ENCODE measurements at regions not wholly inside any gene's neighbourhood (a gene's known extent, or its start where the extent isn't known, plus 50 kb on each side); places are given as distances from the start of the nearest gene placed in this dataset.

DNA sequence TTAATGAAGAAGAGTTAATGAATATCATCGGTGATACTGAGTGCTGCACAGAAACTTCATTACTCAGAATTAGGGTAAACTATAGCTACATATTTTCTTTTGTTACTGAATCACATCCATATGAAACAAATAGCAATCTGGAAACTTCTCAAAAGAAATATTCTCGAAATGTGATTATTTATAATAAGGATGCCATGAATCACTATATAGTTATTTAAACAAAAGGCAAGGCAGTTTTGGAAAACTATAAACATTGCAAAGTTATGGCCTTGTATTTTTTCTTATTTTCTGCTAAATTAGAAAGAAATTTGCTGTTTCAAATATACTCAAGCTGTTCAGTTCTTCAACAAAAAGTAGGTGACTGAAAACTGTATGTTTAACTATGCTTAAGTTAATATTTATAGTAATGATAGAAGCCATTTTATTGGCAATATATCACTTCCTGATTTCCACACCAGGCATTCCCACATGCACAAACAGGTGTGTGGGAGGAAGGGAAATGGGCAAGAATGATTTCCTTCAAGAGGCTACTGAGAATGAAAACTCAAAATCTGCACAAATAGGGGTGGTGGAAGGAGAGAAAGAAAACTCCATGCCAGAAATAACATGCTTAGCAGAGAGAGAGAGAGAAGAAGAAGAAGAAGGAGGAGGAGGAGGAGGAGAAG is 74.5 kb upstream of the FRY start:
- H2AFZ ChIP-seq (replicated peaks; ENCODE audit: low read length, poor library complexity), result no peak overlapping the region
- CTCF ChIA-PET, result interaction anchor here (0.9 to 2.6 kb wide), 2 partner anchors 10 kb away, joined by 4 to 13 read pairs; no protein-coding TSS in a partner anchor

More for the DNA sequence above, 74.5 kb upstream of the FRY start:
- no TSS peak for BruUV-seq (replicated peaks)
- no peaks in the 10 kb centered on the region for H4K20me1 ChIP-seq (ENCODE audit: insufficient read depth, low read length)
- peak overlapping the region; percentile 68; the same call in 1 of the 2 replicates for H3K4ac ChIP-seq (ENCODE audit: low read depth, low read length)
- peaks cover 6% of the 10 kb centered on the region; the same call in 1 of the 2 replicates for H3K4me1 ChIP-seq (ENCODE audit: control insufficient read depth, insufficient read depth, low read length)
- H3K18ac ChIP-seq (ENCODE audit: low read depth, low read length), result peak overlapping the region; percentile 71
- peak overlapping the region; percentile 61 for H3K56ac ChIP-seq (ENCODE audit: extremely low read depth, insufficient read depth, low read length)
- H3K9me3 ChIP-seq (ENCODE audit: control insufficient read depth, insufficient read depth, low read length), result no peaks in the 10 kb centered on the region
- DNase-seq (peak; percentile 65), ATAC-seq (ENCODE audit: low read depth) (peak; percentile 81)
- no CpG with 5 or more reads among the region's 2 CpGs for WGBS, 2 experiments (ENCODE audit: extremely low coverage in 2 of 2, insufficient read length in 1 of 2)
- H3K36me3 ChIP-seq (ENCODE audit: control insufficient read depth, insufficient read depth, low read length), result no peaks in the 10 kb centered on the region
- peak overlapping the region; percentile 76 for H4K91ac ChIP-seq (ENCODE audit: insufficient read depth, low read depth, low read length)
- peak overlapping the region; percentile 30 to 66; a peak in 3 of 4 replicates for H4K8ac ChIP-seq (ENCODE audit: low read depth in 2 of 2, low read length in 2 of 2)
- peak overlapping the region; percentile 52; the same call in 1 of the 2 replicates for H4K5ac ChIP-seq (ENCODE audit: low read depth, low read length)
- no peak overlapping the region for H2AK9ac ChIP-seq (replicated peaks; ENCODE audit: low read depth, low read length, poor library complexity)
- POLR2A ChIA-PET (ENCODE audit: unreplicated experiment), result no interaction called here
- H2AK5ac ChIP-seq (ENCODE audit: low read depth, low read length), result 0 out of 2 replicates have a peak overlapping the region, but pooled peaks have one; percentile 10
- H2BK15ac ChIP-seq (ENCODE audit: low read depth, low read length), result peak overlapping the region; percentile 100; the same call in 1 of the 3 replicates
- peak overlapping the region; percentile 7; the same call in 1 of the 2 replicates for H3K23ac ChIP-seq (ENCODE audit: low read depth, low read length)
- intact Hi-C loops (cut with micrococcal nuclease), result loop anchor here (1.0 kb wide), 1 partner anchor 8 kb away; no protein-coding TSS in a partner anchor
- dilution Hi-C loops (cut with HindIII; ENCODE audit: low sequenced_read_pairs, unreplicated experiment), result no loop called here
- H3K14ac ChIP-seq (replicated peaks; ENCODE audit: low read depth, low read length), result no peak overlapping the region; the same call in 1 of the 2 replicates
- in situ Hi-C loops (cut with MboI; ENCODE audit: low sequenced_read_pairs), result no loop called here
- no peak overlapping the region for H3K4me3 ChIP-seq (ENCODE audit: insufficient read depth, low read depth, low read length)
- TF ChIP-seq RAD21 (IDR thresholded peaks at IDR 0.05; ENCODE audit: low read length) (no peak), MAFK (IDR thresholded peaks at IDR 0.05; ENCODE audit: low read depth, low read length) (no peak)
- peak overlapping the region; percentile 61; the same call in 1 of the 2 replicates for H3K4me2 ChIP-seq (ENCODE audit: low read depth, low read length)
- no peaks in the 10 kb centered on the region for H3K9me1 ChIP-seq (ENCODE audit: insufficient read depth, low read length)
- peak overlapping the region; percentile 92 for H2BK5ac ChIP-seq (ENCODE audit: low read depth, low read length, poor library complexity, severe bottlenecking)
- no peaks in the 10 kb centered on the region for H3K79me1 ChIP-seq (ENCODE audit: low read depth in 1 of 2, low read length in 2 of 2)
- H2BK20ac ChIP-seq (ENCODE audit: low read depth, low read length), result peak overlapping the region; percentile 95; the same call in 1 of the 2 replicates
- no peak overlapping the region for H3K9ac ChIP-seq (ENCODE audit: low read depth, low read length)
- peak overlapping the region; percentile 96 for H2BK120ac ChIP-seq (ENCODE audit: low read depth, low read length)
- H3K27ac ChIP-seq (ENCODE audit: insufficient read depth, low read length), result peak overlapping the region; percentile 88; the same call in 1 of the 2 replicates
- no peaks in the 10 kb centered on the region for H3K27me3 ChIP-seq (ENCODE audit: control insufficient read depth, insufficient read depth, low read length)
